ENCODE measurements at regions not wholly inside any gene's neighbourhood (a gene's known extent, or its start where the extent isn't known, plus 50 kb on each side); places are given as distances from the start of the nearest gene placed in this dataset.

GRCh38 chr18:33835419-33835818 is 257.4 kb downstream of the ASXL3 start:
- TF ChIP-seq EZH2 (IDR thresholded peaks at IDR 0.05; ENCODE audit: borderline replicate concordance, insufficient read depth, low read length, poor library complexity, severe bottlenecking) (no peak), CTCF (IDR thresholded peaks at IDR 0.05; ENCODE audit: poor library complexity, severe bottlenecking) (no peak), REST (IDR thresholded peaks at IDR 0.05; ENCODE audit: borderline replicate concordance) (no peak), POLR2AphosphoS5 (IDR thresholded peaks at IDR 0.05) (no peak), SMC3 (conservative IDR thresholded peaks at IDR 0.05; ENCODE audit: poor library complexity) (no peak), TAF1 (IDR thresholded peaks at IDR 0.05; ENCODE audit: low read depth) (no peak), RAD21 (conservative IDR thresholded peaks at IDR 0.05) (no peak), EP300 (conservative IDR thresholded peaks at IDR 0.05; ENCODE audit: poor library complexity, severe bottlenecking) (no peak)

Data from neural cell (in vitro differentiated cells).